NCI-H524 treated with DMSO at 0.1 percent for 48 hours (cell line): ENCODE measurements at regions not wholly inside any gene's neighbourhood (a gene's known extent, or its start where the extent isn't known, plus 50 kb on each side); places are given as distances from the start of the nearest gene placed in this dataset.
"Not testable (repeated sequence)": the region's sequence is repeated elsewhere in the genome, so short reads cannot be mapped to it uniquely, and the experiment has no call there.

ENCODE experiments used
- DNase-seq: peaks from one replicate; lab custom pipeline; 2025; lab: John Stamatoyannopoulos, UW

DNA sequence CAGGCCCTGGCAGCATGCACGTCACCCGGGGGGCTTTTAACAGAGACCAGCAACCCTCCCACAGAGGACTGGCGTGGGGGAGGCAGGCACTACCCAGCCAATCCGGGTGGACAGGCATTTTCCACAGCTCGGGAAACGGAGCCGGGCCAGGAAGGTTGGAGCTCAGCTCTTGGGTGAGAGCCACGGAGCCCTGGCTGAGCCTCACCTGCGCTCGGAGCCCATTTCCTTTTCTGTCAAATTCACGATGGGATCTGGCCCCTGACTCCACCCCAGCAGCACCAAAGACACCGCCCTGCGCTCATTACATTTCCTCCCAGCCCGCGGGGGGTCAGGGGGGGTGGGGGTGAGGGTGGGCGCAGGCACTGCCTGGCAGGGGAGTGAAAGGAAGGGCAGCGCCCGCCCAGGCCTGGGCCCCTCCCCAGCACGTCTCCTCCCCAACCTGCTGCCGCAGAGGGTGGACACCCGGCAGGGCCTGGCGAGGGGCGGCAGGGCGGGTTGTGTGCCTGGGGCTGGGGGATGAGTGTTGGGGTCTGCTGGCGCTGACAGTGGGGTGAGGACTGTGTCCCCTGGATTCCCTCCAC is 145.4 kb downstream of the LAT start:
- not testable (repeated sequence) for DNase-seq

DNA sequence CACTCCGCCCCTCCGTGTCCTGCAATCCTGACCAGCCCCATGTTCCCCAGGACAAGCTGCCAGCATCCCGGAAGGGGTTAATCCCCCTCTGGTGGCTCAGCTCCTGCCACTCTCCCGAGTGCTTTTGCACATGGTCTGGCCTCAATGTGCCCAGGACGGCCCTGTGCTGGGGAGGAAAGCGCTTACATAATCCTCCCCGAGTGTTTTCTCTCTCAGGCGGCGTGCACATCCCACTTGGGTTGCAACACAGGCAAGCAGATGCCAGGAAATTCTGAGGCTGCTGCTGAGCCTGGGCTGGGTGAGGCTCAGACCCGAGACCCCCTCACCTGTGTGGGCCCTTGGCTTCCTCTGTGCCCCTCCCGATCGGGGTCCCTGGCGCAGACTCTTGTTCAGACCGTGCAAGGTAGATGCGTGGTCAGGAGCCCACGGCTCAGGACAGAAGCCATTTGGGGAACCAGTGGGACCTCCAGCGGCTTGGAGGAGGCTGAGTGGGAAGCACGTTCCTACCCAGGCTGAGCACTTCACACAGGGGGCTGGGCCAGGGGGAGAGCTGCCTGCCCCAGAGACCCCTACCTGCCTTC is 144.7 kb downstream of the LAT start:
- DNase-seq, result not testable (repeated sequence)

DNA sequence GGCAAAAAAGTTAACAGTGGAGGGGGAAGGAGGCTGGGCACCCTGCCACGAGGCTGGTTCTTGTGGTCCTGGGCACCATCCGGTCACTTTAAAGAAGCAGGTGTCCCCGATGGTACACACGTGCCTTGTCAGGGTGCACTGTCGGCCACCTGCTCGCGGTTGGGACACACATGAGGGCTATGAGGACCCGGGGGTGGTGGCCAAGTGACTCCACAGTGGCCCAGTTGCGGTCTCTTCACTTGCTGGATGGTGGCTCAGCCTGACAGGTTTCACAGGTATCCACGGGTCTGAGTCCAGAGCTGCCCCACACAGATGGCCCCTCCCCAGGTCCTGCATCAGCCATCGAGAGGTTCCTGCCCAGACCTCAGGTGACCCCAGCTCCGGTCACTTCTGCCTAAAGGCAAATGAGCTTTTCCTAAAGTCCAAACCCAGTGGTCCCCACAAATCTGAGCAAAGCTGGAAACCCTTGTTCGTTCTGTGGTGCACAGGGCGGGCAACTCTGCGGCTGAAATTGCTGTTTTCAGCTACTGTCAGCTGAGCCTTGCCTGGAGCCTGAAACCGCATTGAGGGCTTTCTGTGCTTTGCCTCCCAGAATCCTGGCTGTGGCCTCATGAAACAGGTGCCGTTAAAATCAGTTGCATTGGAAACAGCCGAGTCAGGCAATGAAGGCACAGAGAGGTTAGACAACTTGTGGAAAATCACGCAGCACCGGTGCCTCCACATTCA is 144.0 kb downstream of the LAT start:
- not testable (repeated sequence) for DNase-seq

DNA sequence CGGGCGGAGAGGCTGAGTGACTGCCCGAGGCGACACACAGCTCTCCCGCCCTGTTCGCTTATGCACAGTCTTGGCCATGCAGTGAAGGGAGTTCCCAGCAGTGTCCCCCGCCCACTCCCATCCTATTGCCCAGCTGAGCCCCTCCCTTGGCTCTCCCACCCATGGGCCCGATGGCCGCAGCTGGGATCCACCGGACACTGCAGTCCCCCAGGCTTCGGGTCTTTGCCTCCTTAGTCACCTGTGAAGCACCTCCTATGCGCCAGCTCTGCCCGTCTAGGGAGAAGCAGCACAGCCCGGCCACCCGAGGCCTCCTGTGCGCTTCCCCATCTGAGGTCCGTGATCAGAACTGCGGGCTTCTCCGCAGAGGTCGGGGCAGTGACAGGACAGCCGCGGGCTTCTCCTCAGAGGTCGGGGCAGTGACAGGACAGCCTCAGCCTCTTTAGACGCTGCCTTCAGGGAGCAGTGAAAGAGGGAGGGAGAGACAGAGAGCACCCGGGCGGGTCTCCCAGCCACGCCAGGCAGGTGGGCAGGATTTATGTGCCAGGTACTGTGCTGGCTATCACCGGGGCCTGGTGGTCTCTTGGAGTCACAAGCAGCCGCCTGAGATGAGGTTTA is 143.1 kb downstream of the LAT start:
- not testable (repeated sequence) for DNase-seq

DNA sequence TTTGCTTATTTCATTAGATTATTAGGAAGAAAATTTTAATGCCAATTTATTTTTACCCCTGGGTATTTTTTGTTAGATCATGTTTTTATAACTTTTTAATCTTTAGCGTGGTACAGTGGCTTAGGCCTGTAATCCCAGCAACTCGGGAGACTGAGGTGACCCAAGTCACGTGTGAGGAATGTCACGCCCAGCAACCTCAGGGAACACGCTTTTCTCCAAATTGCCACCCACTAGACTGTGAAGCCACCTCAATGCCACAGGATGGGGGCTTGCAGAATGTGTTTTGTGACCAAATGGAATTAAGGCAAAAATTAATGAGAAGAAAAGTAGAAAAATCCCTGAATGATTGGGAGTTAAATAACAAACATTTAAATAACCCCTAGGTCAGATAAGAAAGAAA is 141.8 kb downstream of the LAT start:
- no peak for DNase-seq

DNA sequence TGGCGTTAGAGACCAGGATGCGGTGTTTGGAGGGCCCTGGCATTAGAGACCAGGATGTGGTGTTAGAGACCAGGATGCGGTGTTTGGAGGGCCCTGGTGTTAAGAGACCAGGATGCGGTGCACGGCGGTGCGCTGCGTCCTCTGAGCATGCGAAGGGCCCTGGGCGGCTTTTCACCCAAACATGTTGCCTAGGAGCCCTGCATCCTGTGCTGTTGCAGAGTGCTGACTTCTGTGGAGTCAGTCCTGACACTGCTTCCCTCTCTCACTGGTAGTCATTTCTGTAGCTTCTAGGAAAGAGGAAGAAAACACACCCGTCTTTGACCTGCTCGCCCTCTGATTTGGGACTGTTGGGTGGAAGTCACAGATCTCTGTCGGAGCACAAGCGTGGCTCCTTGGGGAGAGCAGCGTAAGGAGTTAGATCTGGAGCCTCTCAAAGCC is 141.2 kb downstream of the LAT start:
- DNase-seq, result no peak

DNA sequence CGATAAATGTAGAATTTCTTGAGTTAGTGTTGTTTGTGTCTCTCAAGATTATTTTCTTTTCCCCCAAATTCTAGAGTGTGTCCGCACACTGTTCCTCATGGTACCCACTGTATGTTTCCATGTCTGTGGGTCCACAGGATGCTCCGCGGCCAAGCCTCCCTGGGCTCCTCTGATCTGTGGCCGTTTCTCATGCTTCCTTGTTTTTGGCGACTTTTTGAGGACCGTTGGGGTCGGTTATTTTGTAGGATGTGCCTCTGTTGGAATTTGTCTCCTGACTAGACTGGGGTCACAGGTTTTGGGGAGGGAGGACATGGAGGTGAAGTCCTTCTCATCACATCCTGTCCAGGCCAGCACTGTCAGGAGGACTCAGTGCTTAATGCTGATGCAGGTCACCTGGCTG is 140.0 kb downstream of the LAT start:
- no peak for DNase-seq

DNA sequence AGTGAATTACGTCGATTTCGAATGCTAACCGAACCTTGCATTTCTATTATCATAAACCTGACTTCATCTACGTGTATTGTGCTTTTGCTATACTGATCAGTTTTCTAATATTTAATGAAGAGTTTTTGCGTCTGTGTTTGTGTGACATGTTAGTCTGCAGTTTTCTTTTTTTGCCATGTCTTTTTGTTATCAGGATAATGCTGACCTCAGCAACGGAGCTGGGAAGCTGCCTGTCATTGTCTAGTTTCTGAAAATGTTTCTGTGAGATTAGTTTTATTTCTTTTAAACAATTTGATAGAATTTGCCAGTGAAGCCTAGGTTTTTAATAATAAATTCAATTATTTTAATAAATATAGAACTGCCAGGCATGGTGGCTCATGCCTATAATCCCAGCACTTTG is 139.3 kb downstream of the LAT start:
- DNase-seq, result not testable (repeated sequence)

DNA sequence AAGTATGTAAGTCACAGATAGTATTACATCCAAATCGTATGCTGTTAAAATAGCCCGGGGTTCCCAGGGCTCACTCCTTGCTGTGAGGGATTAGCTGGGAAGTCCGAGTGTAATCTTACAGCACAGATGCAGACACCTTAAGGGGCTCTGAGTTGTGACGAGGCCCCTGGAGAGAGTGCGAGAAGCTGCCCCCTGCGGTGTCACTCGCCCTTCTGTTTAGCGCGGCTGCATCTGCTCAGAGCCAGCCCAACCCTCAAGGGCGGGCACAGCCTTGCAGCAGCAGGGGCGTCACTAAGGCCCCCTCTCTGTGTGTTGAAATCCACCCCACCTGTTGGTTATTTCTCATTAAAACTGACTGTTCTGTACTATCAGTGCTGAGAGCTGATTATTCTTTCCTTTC is 135.8 kb downstream of the LAT start:
- peak; percentile 93 for DNase-seq

DNA sequence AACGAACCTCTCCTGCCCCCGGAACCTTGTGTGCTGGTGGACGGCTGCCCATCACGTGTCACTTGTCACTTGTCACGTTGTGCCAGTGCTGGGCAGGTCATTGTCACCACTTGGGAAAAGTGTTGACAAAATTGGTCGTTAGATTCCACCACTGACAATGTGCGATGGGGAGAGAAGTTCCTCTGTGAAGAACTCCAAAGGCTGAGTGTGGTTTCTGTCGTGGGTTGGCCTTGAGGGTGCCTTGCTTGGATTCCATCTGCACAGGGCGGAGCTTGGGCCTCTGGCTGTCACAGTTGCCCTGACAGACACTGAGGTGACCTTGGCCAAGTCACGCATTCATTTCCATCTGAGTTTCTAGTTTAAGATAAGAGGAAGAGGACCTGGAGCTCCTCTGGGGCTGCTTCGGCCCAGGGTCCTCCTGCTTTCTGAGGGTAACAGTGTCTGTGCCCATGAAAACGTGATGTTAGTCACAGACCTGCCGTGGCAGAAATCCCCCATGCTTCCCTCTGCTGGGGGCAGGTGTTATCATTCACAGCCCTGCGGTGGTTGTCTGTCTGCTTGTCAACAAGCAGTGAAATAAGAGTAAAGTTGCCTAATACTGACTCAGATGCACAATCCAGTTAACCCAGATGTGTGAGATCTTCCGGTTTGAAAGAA is 133.6 kb downstream of the LAT start:
- DNase-seq, result not testable (repeated sequence)

DNA sequence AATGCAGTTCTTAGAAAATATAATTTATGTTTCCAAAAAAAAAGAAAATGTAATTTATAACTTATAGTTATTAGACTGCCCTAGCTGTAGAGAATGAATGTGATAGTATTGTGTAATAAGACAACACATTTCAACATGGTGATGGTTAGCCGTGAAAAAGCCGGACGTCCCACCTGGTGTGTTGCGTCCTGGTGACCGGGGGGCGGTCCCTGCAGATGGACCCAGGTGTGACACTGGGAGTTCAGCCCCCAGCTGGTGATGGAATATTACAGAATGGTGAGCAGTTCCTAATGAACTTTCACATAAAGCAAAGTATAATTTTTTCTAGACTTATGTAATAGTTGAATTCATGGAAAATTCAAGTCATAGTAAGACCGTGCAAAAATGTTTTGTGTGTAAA is 132.8 kb downstream of the LAT start:
- no peak for DNase-seq

DNA sequence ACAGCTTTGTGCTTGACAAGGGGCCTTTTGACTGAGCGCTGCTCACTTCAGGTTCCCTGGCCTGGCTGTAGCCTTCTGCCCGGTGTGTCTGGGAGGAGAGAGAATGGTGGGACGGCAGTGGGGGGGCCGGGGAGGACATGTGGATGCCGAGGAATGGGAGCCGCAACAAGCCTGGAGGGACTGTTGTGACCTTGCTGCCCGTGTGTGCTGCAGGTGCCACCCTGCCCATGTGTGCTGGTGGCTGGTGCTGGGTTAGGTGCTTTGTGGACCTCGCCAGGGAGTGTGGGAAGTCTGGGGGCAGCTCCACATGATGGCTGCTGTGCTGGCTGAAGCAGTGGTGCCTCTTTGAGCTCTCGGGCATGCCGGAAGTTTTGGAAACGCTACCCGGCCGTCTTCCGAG is 132.1 kb downstream of the LAT start:
- DNase-seq, result no peak

DNA sequence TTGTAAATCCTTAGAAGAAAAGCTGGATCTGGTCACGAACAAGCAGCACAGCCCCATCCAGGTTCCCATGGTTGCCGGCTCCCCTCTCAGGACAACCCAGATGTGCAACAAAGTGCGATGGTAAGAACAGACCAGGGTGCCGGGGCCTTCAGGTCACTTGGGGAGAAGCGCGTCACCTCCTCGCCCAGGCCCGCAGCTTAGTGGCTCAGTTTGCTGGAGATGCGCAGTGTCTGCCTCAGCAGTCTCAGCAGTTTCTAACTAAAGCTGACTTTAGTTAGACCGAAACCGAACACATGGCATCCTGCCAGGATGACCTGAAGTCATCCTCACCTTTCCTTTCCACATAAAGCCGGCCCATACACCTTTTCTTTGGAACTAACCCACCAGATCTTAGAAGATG is 131.4 kb downstream of the LAT start:
- not testable (repeated sequence) for DNase-seq

DNA sequence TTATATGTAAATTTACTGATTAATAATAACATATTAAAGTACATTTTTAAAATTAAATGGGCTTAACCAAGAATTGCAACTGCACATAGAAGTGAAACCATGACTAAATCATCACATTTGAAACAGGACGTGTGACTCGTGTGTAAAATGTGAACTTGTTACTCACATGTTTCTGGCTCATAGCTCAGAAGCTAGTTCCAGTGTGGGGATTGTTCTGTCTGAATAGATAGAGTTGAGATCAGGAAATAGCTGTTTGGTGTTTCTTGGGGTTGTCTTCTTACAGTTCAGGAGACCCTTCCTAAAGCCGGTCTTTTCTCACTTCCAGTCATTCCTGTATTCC is 130.9 kb downstream of the LAT start:
- not testable (repeated sequence) for DNase-seq

DNA sequence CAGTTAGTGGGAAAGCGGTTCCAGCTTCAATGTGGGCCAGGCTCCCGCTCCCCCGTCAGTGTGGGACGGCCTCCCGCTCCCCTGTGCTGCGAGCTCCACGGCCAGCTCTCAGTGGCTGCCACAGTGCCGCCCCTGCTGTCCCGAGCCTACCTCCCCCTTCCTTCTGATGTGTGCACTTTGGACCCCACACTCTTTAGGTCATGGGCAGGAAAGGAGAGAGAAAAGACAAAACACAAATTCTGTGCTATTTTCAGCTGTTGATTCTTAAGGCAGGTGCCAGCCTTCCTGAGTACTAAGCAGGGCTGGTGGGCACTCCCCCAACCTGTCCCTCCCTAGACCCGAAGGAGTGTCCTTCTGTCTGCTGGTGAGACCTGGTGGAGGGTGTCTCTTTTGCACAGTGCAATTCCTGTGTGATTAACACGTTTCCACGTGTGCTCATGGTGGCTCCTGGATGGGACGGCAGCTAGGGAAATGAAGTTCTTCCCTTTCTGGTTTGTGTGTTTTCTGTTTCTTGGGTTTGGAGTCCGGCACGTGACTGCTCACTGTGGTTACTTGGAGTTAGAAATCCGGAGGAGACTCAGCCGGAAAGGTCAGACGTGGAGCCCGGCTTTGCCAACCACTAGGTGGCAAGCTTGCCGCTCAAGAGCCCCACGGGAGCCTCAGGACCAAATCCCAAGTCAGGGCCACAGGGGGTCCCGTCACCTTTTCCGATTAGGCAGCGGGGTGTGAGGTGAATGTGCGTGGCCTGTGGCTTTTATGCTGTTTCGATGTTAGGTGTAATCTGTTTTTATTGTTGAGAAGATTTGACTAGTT is 130.3 kb downstream of the LAT start:
- DNase-seq, result not testable (repeated sequence)

DNA sequence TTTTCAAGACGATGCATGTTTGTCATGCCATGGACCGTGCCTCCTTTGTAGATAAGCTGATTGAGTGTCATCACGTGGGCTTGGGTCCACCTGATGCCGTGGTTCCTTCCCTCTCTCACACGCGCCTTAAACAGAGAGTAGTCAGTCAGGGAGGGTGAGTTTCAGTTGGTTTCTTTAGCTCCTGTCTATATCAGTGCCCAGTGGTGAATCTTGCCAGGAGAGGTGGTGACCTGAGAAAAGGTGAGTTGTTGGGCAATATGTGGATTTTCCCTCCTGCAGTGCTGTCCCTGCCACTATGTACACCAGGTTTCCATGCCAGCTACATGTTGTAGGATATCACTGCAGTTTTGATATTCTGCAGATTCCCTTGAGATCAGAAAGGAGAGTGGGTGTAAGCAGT is 129.7 kb downstream of the LAT start:
- no peak for DNase-seq

DNA sequence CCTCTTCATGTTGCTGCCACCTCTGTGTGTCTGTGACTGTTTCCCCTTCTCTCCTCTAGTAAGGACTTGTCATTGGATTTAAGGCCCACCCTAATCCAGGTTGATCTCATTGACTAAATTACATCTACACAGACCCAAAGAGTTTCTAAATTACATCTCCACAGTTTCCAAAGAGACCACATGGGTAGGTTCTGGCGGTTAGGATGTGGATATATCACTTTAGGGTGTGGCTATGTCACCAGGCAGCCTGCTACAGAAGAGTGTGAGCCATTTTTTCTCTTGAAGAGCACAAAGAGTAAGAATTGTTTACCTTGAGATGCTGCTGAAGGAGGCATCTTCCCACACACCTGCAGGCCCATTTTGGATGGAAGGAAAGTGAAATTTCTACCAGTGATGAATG is 128.6 kb downstream of the LAT start:
- DNase-seq, result not testable (repeated sequence)

DNA sequence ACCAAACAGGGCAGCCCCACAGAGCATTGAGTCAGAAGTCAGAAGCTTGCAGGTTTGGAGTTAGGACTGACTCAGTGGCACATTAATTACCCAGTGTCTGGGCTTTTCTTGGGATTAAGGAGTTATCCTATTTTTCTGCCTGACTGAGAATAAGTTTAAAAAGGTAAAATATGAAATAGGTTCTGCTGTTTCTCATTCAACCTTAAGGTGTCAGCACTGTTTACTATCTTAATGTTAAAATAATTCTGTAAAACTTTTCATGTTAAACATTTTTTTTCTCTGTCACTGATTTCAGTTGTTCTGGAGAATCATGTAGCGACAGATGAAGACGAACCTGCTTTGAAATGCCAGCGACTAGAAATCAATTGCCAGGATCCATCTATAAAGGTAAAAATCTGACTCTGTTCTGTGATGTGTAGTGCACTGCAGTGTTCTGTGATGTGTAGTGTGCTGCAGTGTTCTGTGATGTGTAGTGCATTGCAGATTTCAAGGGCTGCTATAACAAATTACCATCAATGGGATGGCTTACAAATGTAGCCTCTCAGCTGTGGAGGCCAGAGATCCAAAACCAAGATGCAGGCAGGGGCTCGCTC is 128.0 kb downstream of the LAT start:
- DNase-seq, result no peak

DNA sequence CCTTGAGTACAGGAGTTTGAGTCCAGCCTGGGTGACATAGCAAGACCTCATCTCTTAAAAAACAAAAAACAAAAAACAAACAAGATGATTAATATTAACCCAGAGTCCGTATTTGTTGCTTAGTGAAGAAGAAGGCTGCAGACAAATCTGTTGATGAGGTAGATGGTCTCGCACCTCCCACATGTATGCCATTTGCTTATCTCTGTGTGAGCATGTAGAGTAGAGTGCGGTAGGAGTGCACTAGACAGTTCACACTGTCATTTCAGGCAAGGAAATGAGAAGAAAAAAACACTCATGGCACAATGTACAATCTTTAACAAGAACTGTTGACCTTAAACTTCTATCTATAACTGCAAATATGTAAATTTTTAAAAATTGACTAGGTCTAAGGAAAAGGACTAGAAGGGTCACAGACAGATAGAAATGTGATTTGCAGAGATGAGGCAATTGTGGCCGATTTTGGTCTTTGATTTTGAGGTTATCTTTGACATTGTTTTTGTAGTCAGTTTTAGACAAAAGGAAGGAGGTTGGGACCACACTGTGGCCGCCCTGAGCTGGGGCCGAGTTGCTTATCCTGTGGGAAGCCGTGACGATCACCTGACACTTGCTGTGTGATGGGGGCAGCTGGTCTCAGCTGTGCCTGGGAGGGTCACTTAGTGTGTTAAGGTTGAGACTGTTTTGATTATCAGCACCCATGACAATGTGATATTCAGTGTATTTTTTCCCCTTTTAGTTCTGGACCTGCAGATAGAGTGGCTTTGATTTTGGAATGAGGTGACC is 127.2 kb downstream of the LAT start:
- not testable (repeated sequence) for DNase-seq

DNA sequence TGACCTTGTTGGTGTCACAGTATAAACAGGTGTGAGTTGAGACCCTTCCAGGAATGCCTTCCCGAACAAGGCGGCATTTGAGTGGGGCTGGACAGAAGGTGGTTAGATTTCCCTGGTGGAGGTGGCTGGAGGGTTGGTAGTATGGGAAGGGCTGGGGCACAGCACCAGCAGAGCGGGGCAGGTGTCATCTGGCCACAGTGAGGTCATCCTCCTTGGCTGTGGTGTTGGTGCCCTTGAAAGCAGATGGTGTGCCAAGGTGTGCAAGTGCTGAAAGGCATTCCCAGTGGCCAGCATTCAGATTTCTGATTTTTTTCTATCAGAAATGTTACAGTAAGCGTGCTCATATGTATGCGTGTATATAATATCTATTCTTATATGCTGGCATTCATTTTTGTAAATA is 126.6 kb downstream of the LAT start:
- no peak for DNase-seq
